ENCODE measurements at regions not wholly inside any gene's neighbourhood (a gene's known extent, or its start where the extent isn't known, plus 50 kb on each side); places are given as distances from the start of the nearest gene placed in this dataset.

DNA sequence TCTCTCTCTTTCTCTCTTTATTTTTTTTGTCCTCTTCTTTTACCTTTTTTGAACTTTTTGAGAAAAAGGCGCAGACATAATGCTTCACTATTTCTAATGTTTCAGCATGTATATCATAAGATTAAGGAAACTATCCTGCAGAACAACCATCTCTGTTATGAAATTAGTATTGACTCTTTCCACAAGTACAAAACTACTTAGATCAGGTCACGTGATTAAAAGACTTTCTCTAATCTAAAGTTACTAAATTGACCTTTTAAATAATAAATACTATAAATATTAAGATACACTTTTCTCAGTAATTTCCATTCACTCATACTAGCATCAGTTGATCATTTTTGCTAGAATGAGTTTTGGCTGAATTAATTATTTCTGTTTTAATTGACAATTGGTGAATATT is 844.5 kb upstream of the LRFN5 start:
- TF ChIP-seq, protein P1, sequence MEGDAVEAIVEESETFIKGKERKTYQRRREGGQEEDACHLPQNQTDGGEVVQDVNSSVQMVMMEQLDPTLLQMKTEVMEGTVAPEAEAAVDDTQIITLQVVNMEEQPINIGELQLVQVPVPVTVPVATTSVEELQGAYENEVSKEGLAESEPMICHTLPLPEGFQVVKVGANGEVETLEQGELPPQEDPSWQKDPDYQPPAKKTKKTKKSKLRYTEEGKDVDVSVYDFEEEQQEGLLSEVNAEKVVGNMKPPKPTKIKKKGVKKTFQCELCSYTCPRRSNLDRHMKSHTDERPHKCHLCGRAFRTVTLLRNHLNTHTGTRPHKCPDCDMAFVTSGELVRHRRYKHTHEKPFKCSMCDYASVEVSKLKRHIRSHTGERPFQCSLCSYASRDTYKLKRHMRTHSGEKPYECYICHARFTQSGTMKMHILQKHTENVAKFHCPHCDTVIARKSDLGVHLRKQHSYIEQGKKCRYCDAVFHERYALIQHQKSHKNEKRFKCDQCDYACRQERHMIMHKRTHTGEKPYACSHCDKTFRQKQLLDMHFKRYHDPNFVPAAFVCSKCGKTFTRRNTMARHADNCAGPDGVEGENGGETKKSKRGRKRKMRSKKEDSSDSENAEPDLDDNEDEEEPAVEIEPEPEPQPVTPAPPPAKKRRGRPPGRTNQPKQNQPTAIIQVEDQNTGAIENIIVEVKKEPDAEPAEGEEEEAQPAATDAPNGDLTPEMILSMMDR (IDR thresholded peaks at IDR 0.05 in 8 of 11, conservative IDR thresholded peaks at IDR 0.05 in 3 of 11) = no peak
- no peak for TF ChIP-seq POLR2A (IDR thresholded peaks at IDR 0.05)
- no peak for TF ChIP-seq POLR2AphosphoS5 (IDR thresholded peaks at IDR 0.05)
